CD1c-positive myeloid dendritic cell (primary cell): ENCODE measurements at regions not wholly inside any gene's neighbourhood (a gene's known extent, or its start where the extent isn't known, plus 50 kb on each side); places are given as distances from the start of the nearest gene placed in this dataset.
"Not testable (repeated sequence)": the region's sequence is repeated elsewhere in the genome, so short reads cannot be mapped to it uniquely, and the experiment has no call there.

Experiments used
- DNase-seq: peaks from one replicate; pipeline ENCODE4 v3.0.0-alpha.2; 2016; ENCODE audit errors: extremely low spot score

DNA sequence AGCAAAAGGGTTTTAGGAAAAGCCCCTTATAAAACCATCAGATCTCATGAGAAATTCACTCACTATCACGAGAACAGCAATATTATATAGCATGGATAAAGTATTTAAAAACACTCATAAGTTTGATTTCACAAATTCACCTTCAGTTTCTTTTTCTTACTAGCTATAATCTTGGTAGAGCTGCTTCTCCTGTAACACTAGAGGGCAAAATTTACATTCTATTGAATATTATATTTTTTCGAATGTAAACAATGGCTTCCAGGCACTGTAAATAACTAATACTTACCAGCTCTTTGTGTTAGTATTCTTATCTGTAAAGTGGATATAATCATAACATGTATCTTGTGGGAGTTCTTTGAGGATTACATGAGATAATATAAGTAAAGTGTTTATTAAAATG, 259.6 kb downstream of the CCER1 start:
- no peak for DNase-seq

DNA sequence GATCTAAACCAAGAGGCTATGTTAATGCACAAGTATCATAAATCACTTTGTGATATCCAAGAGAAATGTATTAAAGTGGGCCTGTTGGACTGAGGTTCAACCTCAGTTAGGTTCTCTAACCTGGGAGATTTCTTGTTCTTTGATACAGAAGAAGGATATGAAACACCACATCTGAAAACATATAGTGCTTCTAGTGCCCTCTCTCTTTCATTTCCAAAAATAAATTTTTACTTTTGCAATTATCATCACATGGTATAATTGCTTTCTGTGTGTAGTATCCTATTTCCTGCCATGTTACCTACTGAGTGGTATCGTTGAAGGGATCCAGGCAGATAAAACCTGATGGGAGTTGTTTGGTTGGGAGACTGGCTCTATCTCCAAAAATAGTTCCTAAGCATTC, 264.9 kb downstream of the CCER1 start:
- DNase-seq: no peak

- not testable (repeated sequence) for DNase-seq
These were observed 267.3 kb downstream of the CCER1 start for GRCh38 chr12:90687682-90688081.

DNA sequence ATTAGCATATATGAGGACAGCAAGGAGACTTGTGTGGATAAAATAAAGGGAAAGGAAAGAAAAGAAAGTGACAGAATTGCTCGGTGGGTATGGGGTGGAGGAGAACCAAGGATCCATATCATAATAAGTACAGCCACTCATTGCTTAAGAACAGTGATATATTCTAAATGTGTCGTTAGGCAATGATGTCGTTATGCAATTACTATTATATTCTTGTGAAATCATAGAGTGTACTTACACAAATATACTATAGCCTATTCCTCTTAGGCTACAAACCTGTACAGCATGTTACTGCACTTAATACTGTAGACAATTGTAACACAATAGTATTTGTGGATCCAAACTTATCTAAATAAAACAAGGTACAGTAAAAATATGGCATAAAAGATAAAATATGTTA, 271.1 kb downstream of the CCER1 start:
- no peak for DNase-seq

GRCh38 chr12:90682398-90682797, 272.6 kb downstream of the CCER1 start:
- DNase-seq: no peak

- DNase-seq: no peak
These were observed 275.3 kb downstream of the CCER1 start for GRCh38 chr12:90679674-90680073.

DNA sequence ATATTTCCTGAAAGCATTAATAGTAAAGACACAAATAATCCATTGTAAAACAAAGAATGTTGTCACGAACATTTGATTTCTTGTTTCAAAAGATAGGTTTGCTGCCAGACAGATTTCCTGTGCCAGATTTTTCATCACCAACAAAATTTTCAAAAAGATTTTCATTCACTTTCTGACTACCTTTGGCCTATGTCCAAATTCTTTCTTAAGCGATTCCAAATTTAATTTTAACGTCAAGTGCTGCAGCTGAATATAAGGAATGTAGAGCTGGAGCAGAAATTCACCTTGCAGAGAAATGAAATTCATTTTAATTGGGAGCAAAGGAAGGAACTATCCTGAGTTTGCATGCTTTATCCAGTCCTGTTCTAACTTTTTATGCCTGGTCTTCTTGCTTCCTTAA, 277.4 kb downstream of the CCER1 start:
- no peak for DNase-seq

- no peak for DNase-seq
These were observed 277.9 kb downstream of the CCER1 start for GRCh38 chr12:90677055-90677454.

DNA sequence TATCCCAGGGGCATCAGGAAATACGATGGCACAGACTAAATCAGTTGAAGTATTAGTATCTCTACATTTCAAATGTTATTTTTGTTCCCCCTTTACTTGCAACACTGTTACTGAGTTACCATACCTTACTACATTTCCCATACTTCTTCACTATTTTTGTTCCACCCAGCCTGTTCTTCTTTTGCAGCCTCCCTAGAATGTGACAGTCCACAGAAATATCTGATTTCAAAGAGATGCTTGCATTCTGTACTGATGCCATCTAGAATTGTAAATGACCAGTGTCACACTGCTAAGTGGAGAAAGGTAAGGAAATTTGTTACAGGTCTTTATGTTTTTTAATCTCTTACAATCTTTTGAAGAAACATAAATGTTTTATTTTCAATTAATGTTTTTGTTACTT, 279.9 kb downstream of the CCER1 start:
- no peak for DNase-seq

DNA sequence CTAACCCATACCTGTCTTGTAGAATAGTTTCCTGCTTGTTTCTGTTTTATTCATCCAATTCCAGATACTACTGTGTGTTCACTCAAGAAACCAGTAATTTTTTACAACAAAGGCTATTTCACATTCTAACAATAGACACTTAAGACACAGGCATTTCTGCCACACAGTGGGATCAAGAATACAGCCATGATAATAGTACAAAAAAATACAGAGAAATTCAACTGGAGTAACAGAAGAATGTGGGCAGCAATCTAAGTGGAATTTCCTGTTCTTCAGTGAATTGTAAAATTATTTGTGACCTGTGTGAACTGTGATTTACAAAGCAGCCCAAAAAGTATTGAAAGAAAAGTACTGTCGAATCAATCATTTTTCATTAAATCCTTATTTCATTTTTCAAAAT, 282.9 kb downstream of the CCER1 start:
- DNase-seq: no peak

GRCh38 chr12:90663949-90664348, 291.0 kb downstream of the CCER1 start:
- not testable (repeated sequence) for DNase-seq

- DNase-seq: no peak
These were observed 295.9 kb downstream of the CCER1 start for GRCh38 chr12:90659060-90659459.

- no peak for DNase-seq
These were observed 301.9 kb downstream of the CCER1 start for GRCh38 chr12:90653040-90653439.

DNA sequence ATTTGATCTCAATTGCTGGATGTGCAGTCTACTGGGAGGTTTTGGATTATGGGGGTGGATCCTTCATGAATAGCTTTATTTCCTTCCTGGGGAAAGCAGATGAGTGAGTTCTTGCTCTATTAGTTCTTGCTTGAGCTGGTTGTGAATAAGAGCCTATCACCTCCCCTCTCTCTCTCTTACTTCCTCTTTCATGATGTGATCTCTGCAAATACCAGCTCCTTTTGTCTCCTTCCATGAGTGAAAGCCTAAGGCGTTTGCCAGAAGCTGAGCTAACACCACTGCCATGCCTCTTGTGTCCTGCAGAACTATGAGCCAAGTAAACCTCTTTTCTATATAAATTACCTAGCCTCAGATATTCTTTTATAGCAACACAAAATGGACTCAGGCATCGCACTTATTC, 302.7 kb downstream of the CCER1 start:
- no peak for DNase-seq

- DNase-seq: no peak
These were observed 309.8 kb downstream of the CCER1 start for GRCh38 chr12:90645181-90645580.

GRCh38 chr12:90631591-90632212, 323.3 kb downstream of the CCER1 start:
- DNase-seq: no peak

DNA sequence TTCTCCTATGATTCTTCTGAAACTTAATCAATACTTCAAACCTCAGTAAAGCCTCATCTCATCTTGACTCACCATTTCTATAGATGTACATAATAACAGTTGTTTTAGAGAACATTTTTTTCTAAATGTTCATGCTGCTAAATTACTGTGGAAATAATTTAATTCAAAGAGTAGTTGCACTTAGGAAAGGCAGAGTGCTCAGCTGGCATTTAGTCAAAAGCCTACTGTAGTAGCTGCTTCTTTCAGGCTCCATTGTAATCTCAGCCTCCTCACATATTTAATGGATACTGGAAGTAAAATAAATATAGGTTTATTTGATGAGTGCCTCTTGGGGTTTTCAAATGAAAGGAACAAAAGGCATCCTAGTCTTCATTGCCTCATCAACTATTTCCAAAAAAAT, 325.0 kb downstream of the CCER1 start:
- DNase-seq: no peak

DNA sequence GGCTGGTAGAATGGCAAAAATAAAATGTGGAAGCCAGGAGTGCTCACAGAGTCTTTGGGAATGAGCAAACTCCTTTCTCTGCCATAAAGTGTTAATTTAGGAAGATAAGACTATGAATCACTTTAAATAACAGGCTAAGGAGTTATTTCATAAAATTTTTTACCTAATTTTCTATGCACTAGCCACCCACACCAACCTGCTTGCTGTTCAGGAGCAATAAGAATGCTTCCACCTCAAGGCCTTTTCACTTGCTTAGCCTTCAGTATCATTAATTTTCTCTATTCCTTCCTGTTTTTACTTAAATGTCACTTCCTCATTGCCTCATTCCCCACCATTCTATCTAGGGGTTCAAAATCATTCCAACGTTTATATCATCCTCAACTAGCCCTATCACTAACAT, 326.8 kb downstream of the CCER1 start:
- DNase-seq: no peak

- DNase-seq: no peak
These were observed 327.6 kb downstream of the CCER1 start for GRCh38 chr12:90627180-90627896.

- no peak for DNase-seq
These were observed 332.5 kb downstream of the CCER1 start for GRCh38 chr12:90622431-90622830.

DNA sequence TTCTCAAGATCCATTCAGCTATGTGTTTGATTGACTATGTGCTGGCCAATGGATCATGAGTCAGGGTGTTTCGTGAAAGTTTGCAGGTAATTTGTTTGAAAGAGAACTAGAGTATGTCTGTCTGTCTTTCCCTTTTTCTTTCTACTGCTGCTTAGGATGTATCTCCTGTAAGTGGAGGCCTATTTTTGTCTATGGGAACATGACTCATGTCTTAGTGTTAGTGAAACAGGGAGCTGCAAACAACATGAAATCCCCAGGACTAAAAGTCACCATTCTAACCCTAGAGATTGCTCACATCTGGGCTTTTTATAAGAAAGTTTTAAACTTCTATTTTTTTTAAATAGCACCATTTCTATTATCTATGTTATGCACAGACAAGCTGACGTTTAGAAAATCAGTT, 333.0 kb downstream of the CCER1 start:
- no peak for DNase-seq

GRCh38 chr12:90619943-90620342, 335.0 kb downstream of the CCER1 start:
- no peak for DNase-seq

- DNase-seq: no peak
These were observed 336.4 kb downstream of the CCER1 start for GRCh38 chr12:90618586-90618985.

DNA sequence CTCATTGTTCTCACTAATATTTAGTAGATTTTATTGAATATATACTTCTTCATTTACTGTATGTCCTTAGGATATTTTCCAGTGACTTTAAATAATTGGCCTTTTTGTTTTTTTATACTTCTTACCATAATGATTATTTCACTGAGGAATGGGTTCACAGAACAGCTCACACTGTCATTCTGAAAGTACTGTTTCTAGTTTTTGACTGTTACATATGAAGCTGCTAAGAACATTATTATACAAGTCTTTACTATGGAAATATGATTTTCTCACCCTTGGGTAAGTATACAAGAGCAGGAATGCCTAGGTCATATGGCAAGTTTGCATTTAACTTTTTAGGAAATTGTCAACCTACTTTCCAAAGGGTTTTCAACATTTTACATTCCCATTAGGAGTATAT, 343.1 kb downstream of the CCER1 start:
- no peak for DNase-seq
